Stimulated activated CD8-positive, alpha-beta memory T cell treated with anti-CD3 and anti-CD28 coated beads, Interleukin-7, amount 100 ng/mL, for 1 hour (primary cell): ENCODE measurements at regions not wholly inside any gene's neighbourhood (a gene's known extent, or its start where the extent isn't known, plus 50 kb on each side); places are given as distances from the start of the nearest gene placed in this dataset.

Source experiments
- DNase-seq, 2 donors: peaks; one replicate each; pipeline ENCODE4 v3.0.0-alpha.2; 2020; ENCODE audit warnings: low read depth in 2 of 2

DNA sequence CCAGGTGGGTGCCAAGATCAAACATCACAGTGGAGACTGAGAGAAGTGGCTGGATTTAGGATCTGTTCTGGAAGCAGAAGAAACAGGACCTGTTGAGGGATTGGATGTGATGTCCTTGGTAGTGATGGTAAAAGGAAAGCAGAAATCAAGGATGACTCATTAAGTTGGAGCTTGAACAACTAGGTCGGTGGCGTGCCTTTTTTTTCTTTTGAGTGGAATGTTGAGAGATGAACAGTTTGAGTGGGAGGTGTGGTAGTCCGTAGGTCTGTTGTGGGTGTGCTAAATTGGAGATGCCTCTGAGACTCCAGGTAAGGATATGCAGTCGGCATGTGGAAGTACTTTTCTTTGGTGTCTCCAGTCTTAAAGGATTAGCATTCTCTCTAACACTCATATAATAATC lies 92.1 kb upstream of the IL12B start:
- no peak for DNase-seq

DNA sequence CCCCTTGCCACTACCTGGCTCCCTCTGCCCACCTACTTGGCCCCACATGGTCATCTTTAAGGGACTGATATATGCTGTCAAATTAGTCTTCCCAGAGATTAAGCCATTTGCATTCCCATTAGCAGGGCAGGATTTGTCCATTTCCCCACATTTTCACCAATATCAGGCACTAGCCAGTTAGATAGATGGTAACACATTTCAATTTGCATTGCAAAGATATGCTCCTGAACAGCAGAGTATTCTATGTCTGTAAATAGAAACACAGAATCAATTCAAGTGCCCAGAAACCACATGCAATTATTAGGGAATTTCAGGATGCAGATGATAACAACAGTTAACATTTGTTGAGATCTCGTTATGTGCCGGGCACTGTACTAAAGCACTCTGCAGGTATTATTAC lies 92.6 kb upstream of the IL12B start:
- no peak for DNase-seq

- no peak for DNase-seq
These were observed 93.8 kb upstream of the IL12B start for GRCh38 chr5:159424123-159424522.

- no peak for DNase-seq
These were observed 96.4 kb upstream of the IL12B start for GRCh38 chr5:159426694-159427093.

DNA sequence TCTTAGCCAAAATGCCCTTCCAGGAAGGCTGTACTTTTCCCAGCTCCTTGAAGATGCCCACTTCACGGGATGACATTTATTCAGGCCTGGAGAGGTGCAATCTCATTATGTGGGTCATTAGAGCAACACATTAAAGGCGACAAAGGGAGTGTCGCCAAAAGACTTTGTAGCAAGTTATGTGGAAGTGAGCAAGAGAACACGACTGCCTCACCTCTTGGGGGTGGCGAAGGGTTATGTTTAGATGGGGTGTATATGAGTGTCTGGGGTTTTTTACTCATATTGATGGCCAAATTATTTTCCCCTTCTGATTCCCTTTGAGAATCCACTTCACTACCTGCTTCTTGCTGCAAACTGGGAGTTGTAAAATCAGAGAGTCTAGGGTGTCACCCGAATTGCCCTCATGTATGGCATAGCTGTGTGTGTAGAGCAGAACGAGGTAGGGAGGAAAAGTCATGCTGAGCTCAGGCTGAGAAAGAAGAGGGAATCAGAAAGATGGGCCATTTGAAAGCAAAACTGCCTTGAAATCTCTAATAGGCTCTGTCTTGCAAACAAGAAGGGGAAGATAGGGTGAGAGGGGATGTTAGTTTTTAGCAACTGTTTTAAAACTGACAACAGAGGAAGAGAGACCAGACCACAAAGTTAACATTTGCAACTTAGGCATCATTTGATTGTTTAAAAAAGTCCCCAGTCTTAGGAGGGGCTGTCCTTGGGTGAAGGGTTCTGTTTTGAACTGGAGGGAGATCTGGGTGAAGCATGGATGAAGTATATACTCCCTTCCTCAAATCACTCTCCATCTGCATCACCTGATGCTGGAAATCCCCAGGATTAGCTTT lies 97.1 kb upstream of the IL12B start:
- DNase-seq: no peak

- DNase-seq: no peak
These were observed 100.2 kb upstream of the IL12B start for GRCh38 chr5:159430361-159431012.

DNA sequence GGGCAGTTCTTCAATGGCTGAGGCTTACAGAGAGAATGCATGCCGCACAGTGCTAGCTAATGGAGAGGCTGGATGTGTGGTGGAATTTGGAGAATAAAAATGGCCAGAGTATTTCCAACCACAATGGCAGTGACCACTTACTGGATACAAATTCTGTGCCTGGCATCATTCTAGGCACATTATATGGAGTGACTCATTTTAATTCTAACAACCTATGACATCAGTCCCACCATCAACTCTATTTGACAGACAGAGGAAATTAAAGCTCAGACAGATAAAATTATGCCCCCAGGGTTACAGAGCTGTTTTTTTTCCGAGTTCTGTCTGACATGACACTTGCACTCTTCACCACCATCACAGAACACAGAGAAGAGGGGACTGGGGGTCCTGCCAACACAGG lies 105.6 kb upstream of the IL12B start:
- DNase-seq: no peak

DNA sequence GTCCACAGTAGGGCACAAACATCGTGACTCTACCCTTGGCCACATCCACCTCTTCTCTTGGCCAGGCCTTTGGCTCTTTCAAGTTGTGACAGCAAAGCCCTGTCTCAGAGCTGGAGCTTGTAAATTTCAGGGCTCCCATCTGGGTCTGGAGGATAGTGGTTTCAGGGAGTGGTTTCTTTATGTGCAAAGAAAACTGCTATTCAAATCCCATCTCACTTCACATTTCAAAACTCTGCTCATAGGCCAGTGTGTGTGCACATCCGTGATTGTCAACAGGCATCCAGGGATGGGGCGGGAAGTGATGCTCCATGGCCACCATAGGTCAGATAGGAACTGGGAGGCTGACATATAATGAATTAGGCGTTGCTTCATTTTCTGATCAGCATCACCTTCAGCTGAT lies 107.8 kb upstream of the IL12B start:
- DNase-seq: no peak

DNA sequence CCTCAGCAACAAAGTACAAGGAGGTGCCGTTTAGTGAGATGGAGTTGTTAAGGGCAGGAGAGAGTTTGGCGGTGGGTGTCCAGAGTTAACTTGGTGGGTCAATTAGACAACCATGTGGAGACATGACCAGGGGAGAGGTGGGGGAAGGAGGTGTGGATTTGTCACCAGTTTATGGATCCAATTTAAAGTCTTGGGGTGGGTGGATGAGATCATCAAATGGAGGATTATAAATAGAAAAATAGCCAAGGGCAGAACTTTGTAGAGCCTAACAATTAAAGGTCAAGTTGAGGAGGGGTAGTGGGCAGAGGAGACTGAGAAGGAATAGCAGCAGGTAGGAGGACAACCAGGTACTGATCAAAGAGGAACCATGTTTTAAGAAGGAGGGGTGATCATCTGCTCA lies 108.7 kb upstream of the IL12B start:
- no peak for DNase-seq

- DNase-seq: no peak
These were observed 109.9 kb upstream of the IL12B start for GRCh38 chr5:159440235-159440634.

GRCh38 chr5:159440968-159441367 lies 110.7 kb upstream of the IL12B start:
- DNase-seq: no peak

DNA sequence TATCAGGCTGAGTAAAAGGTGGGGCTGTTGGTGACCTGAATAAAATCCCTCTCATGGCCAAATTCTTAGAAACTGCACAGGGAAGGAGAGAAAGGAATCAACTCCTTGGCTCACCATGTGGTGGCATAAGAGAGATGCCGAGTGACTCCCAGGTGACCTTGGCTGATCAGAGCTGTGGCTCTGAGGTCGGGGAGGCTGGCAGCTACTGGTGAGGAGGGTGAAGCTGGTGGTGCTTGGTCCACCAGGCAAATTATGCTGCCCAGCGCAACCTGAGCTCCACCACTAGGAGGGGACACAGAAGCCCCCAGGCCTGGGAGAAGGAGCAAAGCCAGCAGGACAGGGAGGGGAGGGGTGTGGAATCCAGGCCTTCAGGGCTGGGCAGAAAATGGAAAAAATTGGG lies 111.2 kb upstream of the IL12B start:
- no peak for DNase-seq

DNA sequence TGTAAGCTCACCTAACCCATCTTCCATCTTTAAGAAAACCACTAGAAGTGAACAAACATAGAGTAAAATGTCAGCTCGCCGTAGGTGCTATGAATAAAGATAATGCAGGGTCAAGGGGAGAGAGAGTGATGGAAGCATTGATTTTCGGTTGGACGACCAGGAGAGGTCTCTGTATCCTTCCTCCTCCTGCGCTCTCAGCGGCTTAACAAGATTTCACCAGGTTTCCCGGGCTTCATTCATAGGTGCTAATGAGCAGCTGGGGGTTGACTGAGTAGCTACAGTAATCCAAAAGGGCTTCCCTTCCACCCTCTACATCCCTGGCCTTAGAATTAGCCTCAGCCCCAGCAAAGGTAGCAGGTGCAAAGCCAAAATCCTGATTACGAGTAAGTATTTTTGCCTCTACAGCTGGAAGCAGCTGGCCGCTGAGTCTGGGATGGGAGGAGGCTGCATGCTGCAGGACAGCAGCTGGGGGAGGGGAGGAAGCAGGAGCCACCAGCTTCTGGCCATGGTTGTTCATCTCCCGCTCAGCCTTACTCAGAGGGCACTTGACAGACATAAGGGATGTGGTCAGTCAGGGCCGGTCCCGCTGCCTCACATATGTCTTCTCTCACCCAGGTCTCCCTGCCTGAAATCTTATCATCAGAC lies 112.0 kb upstream of the IL12B start:
- DNase-seq: no peak

DNA sequence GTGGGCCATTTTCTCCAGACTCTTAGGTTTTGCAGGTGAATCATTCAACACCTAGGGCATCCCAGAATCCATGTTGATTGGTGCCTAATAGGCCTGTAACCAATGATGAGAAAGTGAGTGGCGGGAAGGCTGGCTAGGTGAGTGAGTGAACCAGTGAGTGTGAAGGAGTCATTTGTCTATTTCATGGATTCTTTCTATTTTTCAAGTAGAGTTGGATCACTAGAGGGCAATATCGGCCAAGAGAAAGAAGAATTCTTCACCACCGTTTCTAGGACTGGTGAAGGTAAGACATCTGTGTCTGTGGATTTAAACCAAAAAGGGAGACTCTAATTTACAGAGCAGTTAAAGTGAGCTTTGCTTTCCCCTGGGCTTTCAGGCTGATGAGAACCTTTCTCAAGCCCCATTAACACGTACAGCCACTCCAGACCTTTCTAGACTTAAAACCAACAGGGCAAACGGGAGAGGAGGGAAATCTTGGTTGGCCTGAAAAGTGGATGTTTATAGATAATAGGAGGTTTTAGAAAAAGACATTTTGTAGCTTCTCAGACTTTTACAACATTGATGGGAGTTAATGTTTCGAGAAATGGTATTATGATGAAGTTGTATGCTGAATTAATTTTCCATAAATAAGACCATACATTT lies 114.3 kb upstream of the IL12B start:
- DNase-seq: no peak

GRCh38 chr5:159447116-159447515 lies 116.8 kb upstream of the IL12B start:
- no peak for DNase-seq

- no peak for DNase-seq
These were observed 118.6 kb upstream of the IL12B start for GRCh38 chr5:159448841-159449407.

- no peak for DNase-seq
These were observed 119.6 kb upstream of the IL12B start for GRCh38 chr5:159449925-159450324.

DNA sequence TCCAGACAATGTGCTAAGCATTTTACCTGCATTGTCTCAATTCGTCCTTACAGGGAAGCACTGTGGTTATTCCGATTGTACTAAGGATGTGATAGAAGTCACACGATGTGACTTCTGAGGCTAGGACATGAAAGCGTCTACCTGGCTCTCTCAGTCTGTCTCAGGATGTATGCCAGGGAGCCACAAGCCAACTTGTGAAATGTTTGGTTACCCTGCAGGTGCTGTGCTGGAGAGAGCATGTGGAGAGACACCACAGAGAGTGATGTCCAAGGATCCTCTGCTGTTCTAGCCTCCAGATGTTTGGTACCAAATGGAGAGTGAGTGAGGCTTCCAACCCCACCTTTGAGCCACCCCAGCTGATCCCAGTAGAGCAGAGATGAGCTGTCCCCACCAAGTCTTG lies 120.1 kb upstream of the IL12B start:
- DNase-seq: no peak

GRCh38 chr5:159451197-159452052 lies 121.1 kb upstream of the IL12B start:
- DNase-seq: no peak

DNA sequence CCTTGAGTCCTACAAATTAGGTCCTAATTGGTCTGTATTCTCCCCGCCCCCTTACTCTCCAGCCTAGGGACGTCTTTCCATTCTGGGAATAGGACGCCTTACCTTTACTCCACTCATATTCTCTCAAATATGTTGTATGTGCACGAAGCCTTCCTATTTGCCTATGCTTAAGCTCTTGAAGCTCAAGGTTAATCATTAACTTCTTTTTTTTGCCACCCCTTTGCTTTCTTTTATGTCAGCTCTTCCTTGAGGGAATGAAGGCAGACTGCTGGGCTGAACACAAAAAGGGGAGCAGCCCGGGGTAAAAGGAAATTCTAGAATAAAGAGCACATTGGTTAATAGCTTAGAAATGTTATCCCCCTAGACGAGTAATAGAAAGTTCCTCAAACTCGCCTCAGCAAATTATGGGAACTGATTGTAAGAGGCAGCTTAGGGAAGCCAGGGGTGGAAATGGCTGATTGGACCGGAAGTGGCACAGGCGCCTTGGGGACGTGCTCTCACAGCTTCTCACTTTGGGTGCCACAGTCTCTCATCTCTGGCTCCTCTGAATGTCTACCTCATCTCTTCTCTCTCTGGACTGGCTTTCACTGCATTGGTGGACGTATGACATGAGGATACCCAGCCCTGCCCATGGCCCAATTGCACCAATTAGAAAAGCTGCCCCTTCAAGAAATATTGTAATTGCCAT lies 122.3 kb upstream of the IL12B start:
- DNase-seq: no peak

- DNase-seq: no peak
These were observed 122.9 kb upstream of the IL12B start for GRCh38 chr5:159453209-159453608.
